MM.1S (cell line): ENCODE measurements at regions not wholly inside any gene's neighbourhood (a gene's known extent, or its start where the extent isn't known, plus 50 kb on each side); places are given as distances from the start of the nearest gene placed in this dataset.

Experiments
- DNase-seq: peaks from one replicate; pipeline ENCODE4 v3.0.0-alpha.2; 2015
- H2AFZ ChIP-seq: fragments of 300-600 bp; sonication (generic); 2 replicates; pipeline ENCODE4 v1.6.0; 2016; ENCODE audit warnings: antibody characterized with exemption, low read length
- H3F3A ChIP-seq: fragments of 300-600 bp; sonication (generic); 2 replicates; pipeline ENCODE4 v1.6.1; 2016; ENCODE audit warnings: mild to moderate bottlenecking, antibody characterized with exemption, low read length, moderate library complexity, mixed read lengths; ENCODE audit not compliant: insufficient read depth
- H3K27ac ChIP-seq: fragments of 300-600 bp; sonication (generic); 2 replicates; pipeline ENCODE4 v1.5.1; 2016; ENCODE audit warnings: mild to moderate bottlenecking, low read length
- H3K27me3 ChIP-seq: fragments of 300-600 bp; sonication (generic); replicated peaks from 2 replicates; pipeline ENCODE4 v1.6.0; 2016; ENCODE audit warnings: low read length; ENCODE audit not compliant: insufficient read depth
- H3K36me3 ChIP-seq: fragments of 300-600 bp; sonication (generic); replicated peaks from 2 replicates; pipeline ENCODE4 v1.6.1; 2016; ENCODE audit warnings: mild to moderate bottlenecking, low read length, mixed read lengths; ENCODE audit not compliant: insufficient read depth
- H3K4me1 ChIP-seq: fragments of 300-600 bp; sonication (generic); 2 replicates; pipeline ENCODE4 v1.6.1; 2016; ENCODE audit warnings: low read length, mixed read lengths
- H3K4me2 ChIP-seq: fragments of 300-600 bp; sonication (generic); 2 replicates; pipeline ENCODE4 v1.6.0; 2016; ENCODE audit warnings: low read depth, low read length
- H3K4me3 ChIP-seq: fragments of 300-600 bp; sonication (generic); 2 replicates; pipeline ENCODE4 v1.5.1; 2016; ENCODE audit warnings: low read length, mixed read lengths
- H3K79me2 ChIP-seq: fragments of 300-600 bp; sonication (generic); 2 replicates; pipeline ENCODE4 v1.6.1; 2016; ENCODE audit warnings: mixed run types, low read length, mixed read lengths
- H3K9ac ChIP-seq: fragments of 300-600 bp; sonication (generic); 2 replicates; pipeline ENCODE4 v1.6.1; 2016; ENCODE audit warnings: low read length, mixed read lengths
- H3K9me2 ChIP-seq: fragments of 300-600 bp; sonication (generic); replicated peaks from 2 replicates; pipeline ENCODE4 v1.6.1; 2016; ENCODE audit warnings: mild to moderate bottlenecking, low read length, mixed read lengths; ENCODE audit not compliant: insufficient read depth
- H3K9me3 ChIP-seq: fragments of 300-600 bp; sonication (generic); replicated peaks from 2 replicates; pipeline ENCODE4 v1.6.1; 2016; ENCODE audit warnings: mild to moderate bottlenecking, low read length, mixed read lengths; ENCODE audit not compliant: insufficient read depth
- H4K20me1 ChIP-seq: fragments of 300-600 bp; sonication (generic); 2 replicates; pipeline ENCODE4 v1.6.1; 2016; ENCODE audit warnings: mild to moderate bottlenecking, low read length, moderate library complexity, mixed read lengths; ENCODE audit not compliant: insufficient read depth
- CTCF ChIP-seq: fragments of 300-600 bp; sonication (generic); IDR thresholded peaks from 2 replicates; pipeline ENCODE4 v1.5.1; 2016; ENCODE audit warnings: antibody characterized with exemption, low read length, mixed read lengths
- EZH2 ChIP-seq: fragments of 300-600 bp; sonication (generic); optimal IDR thresholded peaks from 2 replicates; pipeline ENCODE3; 2017; ENCODE audit warnings: low read depth, mild to moderate bottlenecking, antibody characterized with exemption, low read length, mixed read lengths
- EZH2phosphoT487 ChIP-seq: fragments of 300-600 bp; sonication (generic); IDR thresholded peaks from 2 replicates; pipeline ENCODE4 v1.6.1; 2018; ENCODE audit warnings: antibody characterized with exemption, low read length

- H3K4me1 ChIP-seq: no peaks in the 10 kb centered on the region
- no peak for DNase-seq
- no peaks in the 10 kb centered on the region for H3K9me2 ChIP-seq
- no peaks in the 10 kb centered on the region for H3F3A ChIP-seq
- no peaks in the 10 kb centered on the region for H3K36me3 ChIP-seq
- H3K9me3 ChIP-seq: no peaks in the 10 kb centered on the region
- H3K27ac ChIP-seq: no peak overlapping the region
- H3K79me2 ChIP-seq: no peaks in the 10 kb centered on the region
- H4K20me1 ChIP-seq: no peaks in the 10 kb centered on the region
- H3K4me3 ChIP-seq: no peak overlapping the region
- TF ChIP-seq EZH2: no peak
- no peak for TF ChIP-seq EZH2phosphoT487
- no peak for TF ChIP-seq CTCF
- no peak overlapping the region for H3K9ac ChIP-seq
- H3K4me2 ChIP-seq: no peak overlapping the region
- no peak overlapping the region for H2AFZ ChIP-seq
- no peaks in the 10 kb centered on the region for H3K27me3 ChIP-seq
Observed at GRCh38 chr5:12110629-12111028, 206.4 kb upstream of the CTNND2 start.

GRCh38 chr5:12109075-12109688 lies 204.9 kb upstream of the CTNND2 start:
- Histone ChIP-seq H3K27me3 (no peaks in the 10 kb centered on the region), H3K9me2 (no peaks in the 10 kb centered on the region), H3K9me3 (no peaks in the 10 kb centered on the region), H3K4me3 (no peak overlapping the region), H3K36me3 (no peaks in the 10 kb centered on the region), H3K79me2 (no peaks in the 10 kb centered on the region), H4K20me1 (no peaks in the 10 kb centered on the region), H3K4me2 (no peak overlapping the region), H3K27ac (no peak overlapping the region), H2AFZ (no peak overlapping the region), H3K9ac (no peak overlapping the region), H3K4me1 (no peaks in the 10 kb centered on the region), H3F3A (no peaks in the 10 kb centered on the region)
- TF ChIP-seq EZH2: no peak
- no peak for DNase-seq

GRCh38 chr5:12102151-12102550 lies 197.9 kb upstream of the CTNND2 start:
- Histone ChIP-seq H3K27ac (no peak overlapping the region), H3K4me1 (no peaks in the 10 kb centered on the region), H3K9me2 (no peaks in the 10 kb centered on the region), H3K27me3 (no peaks in the 10 kb centered on the region), H3K9me3 (no peaks in the 10 kb centered on the region), H4K20me1 (no peaks in the 10 kb centered on the region), H3K4me2 (no peak overlapping the region), H3F3A (no peaks in the 10 kb centered on the region), H3K9ac (no peak overlapping the region), H2AFZ (no peak overlapping the region), H3K79me2 (no peaks in the 10 kb centered on the region), H3K36me3 (no peaks in the 10 kb centered on the region), H3K4me3 (no peak overlapping the region)
- TF ChIP-seq CTCF (no peak), EZH2phosphoT487 (no peak), EZH2 (no peak)
- no peak for DNase-seq

- TF ChIP-seq EZH2: no peak
- TF ChIP-seq CTCF: no peak
- no peak for TF ChIP-seq EZH2phosphoT487
- H3K9me3 ChIP-seq: no peaks in the 10 kb centered on the region
Observed at GRCh38 chr5:12100542-12100941, 196.3 kb upstream of the CTNND2 start.

More at GRCh38 chr5:12100542-12100941, 196.3 kb upstream of the CTNND2 start:
- no peaks in the 10 kb centered on the region for H3K9me2 ChIP-seq
- no peak overlapping the region for H3K4me2 ChIP-seq
- no peaks in the 10 kb centered on the region for H3K4me1 ChIP-seq
- H2AFZ ChIP-seq: no peak overlapping the region
- no peaks in the 10 kb centered on the region for H3F3A ChIP-seq
- no peak overlapping the region for H3K9ac ChIP-seq
- no peaks in the 10 kb centered on the region for H3K79me2 ChIP-seq
- no peak overlapping the region for H3K4me3 ChIP-seq
- no peaks in the 10 kb centered on the region for H3K36me3 ChIP-seq
- no peak for DNase-seq
- H3K27ac ChIP-seq: no peak overlapping the region
- no peaks in the 10 kb centered on the region for H4K20me1 ChIP-seq
- H3K27me3 ChIP-seq: no peaks in the 10 kb centered on the region
